Fibroblast of skin of left biceps (primary cell): ENCODE measurements at regions not wholly inside any gene's neighbourhood (a gene's known extent, or its start where the extent isn't known, plus 50 kb on each side); places are given as distances from the start of the nearest gene placed in this dataset.
"Not testable (repeated sequence)": the region's sequence is repeated elsewhere in the genome, so short reads cannot be mapped to it uniquely, and the experiment has no call there.

Experiments used
- DNase-seq, 2 experiments: peaks; one replicate each; pipeline ENCODE4 v3.0.0-alpha.2; 2013; ENCODE audit warnings: low read depth in 2 of 2

GRCh38 chrX:13476384-13476783 is 93.0 kb upstream of the EGFL6 start:
- no peak for DNase-seq

- no peak for DNase-seq
Observed at GRCh38 chrX:13474164-13474516, 95.3 kb upstream of the EGFL6 start.

- no peak for DNase-seq
Observed at GRCh38 chrX:13473442-13474163, 95.8 kb upstream of the EGFL6 start.

- DNase-seq, result no peak
Observed at GRCh38 chrX:13472975-13473374, 96.4 kb upstream of the EGFL6 start.

GRCh38 chrX:13471269-13471668 is 98.1 kb upstream of the EGFL6 start:
- DNase-seq, result no peak

GRCh38 chrX:13470685-13470977 is 98.8 kb upstream of the EGFL6 start:
- no peak for DNase-seq

GRCh38 chrX:13469963-13470684 is 99.3 kb upstream of the EGFL6 start:
- no peak for DNase-seq

GRCh38 chrX:13468096-13468495 is 101.3 kb upstream of the EGFL6 start:
- DNase-seq, result no peak

GRCh38 chrX:13467243-13467642 is 102.2 kb upstream of the EGFL6 start:
- DNase-seq, result no peak

- no peak for DNase-seq
Observed at GRCh38 chrX:13464599-13465275, 104.7 kb upstream of the EGFL6 start.

- peak; percentile 89 to 90 for DNase-seq
Observed at GRCh38 chrX:13463608-13464007, 105.8 kb upstream of the EGFL6 start.

GRCh38 chrX:13452283-13452682 is 117.1 kb upstream of the EGFL6 start:
- DNase-seq, result peak; percentile 39 to 42

- DNase-seq, result no peak
Observed at GRCh38 chrX:13449441-13449840, 120.0 kb upstream of the EGFL6 start.

- no peak for DNase-seq
Observed at GRCh38 chrX:13448941-13449340, 120.5 kb upstream of the EGFL6 start.

- DNase-seq, result not testable (repeated sequence)
Observed at GRCh38 chrX:13441608-13442007, 121.8 kb upstream of the ATXN3L start.

GRCh38 chrX:13440176-13440575 is 120.3 kb upstream of the ATXN3L start:
- DNase-seq, result no peak

- DNase-seq, result no peak
Observed at GRCh38 chrX:13433298-13433605, 113.4 kb upstream of the ATXN3L start.

GRCh38 chrX:13432414-13433297 is 112.8 kb upstream of the ATXN3L start:
- peak; percentile 86 to 90 for DNase-seq

- DNase-seq, result no peak
Observed at GRCh38 chrX:13430136-13430827, 110.4 kb upstream of the ATXN3L start.

GRCh38 chrX:13428053-13428786 is 108.4 kb upstream of the ATXN3L start:
- DNase-seq, result peak; percentile 77 to 80

GRCh38 chrX:13427441-13428052 is 107.7 kb upstream of the ATXN3L start:
- no peak for DNase-seq
